Progenitor cell of endocrine pancreas (in vitro differentiated cells): ENCODE measurements at regions not wholly inside any gene's neighbourhood (a gene's known extent, or its start where the extent isn't known, plus 50 kb on each side); places are given as distances from the start of the nearest gene placed in this dataset.

Experiments
- DNase-seq: peaks from one replicate; pipeline ENCODE4 v3.0.0; 2021; ENCODE audit warnings: low spot score; ENCODE audit not compliant: unreplicated experiment
- H3K27ac Mint-ChIP-seq: 2 replicates; pipeline ENCODE4 v1.8.0; 2021; ENCODE audit warnings: mild to moderate bottlenecking, moderate library complexity, mixed read lengths
- H3K27me3 Mint-ChIP-seq: 2 replicates; pipeline ENCODE4 v1.8.0; 2021; ENCODE audit warnings: mixed read lengths
- H3K36me3 Mint-ChIP-seq: 2 replicates; pipeline ENCODE4 v1.8.0; 2022; ENCODE audit warnings: mixed read lengths; ENCODE audit not compliant: insufficient read depth
- H3K4me1 Mint-ChIP-seq: 2 replicates; pipeline ENCODE4 v1.8.0; 2021; ENCODE audit warnings: low read depth, mixed read lengths
- H3K4me3 Mint-ChIP-seq: 2 replicates; pipeline ENCODE4 v1.8.0; 2021; ENCODE audit warnings: low read depth, mild to moderate bottlenecking, moderate library complexity, mixed read lengths
- H3K9me3 Mint-ChIP-seq: 2 replicates; pipeline ENCODE4 v1.8.0; 2021; ENCODE audit warnings: low read depth, mixed read lengths
- TF ChIP-seq, protein P1 (sequence below): fragments of 200-600 bp; sonication (generic); IDR thresholded peaks from one replicate; pipeline ENCODE4 v1.5.0; 2021; ENCODE audit warnings: antibody characterized with exemption, mild to moderate bottlenecking; ENCODE audit not compliant: unreplicated experiment

DNA sequence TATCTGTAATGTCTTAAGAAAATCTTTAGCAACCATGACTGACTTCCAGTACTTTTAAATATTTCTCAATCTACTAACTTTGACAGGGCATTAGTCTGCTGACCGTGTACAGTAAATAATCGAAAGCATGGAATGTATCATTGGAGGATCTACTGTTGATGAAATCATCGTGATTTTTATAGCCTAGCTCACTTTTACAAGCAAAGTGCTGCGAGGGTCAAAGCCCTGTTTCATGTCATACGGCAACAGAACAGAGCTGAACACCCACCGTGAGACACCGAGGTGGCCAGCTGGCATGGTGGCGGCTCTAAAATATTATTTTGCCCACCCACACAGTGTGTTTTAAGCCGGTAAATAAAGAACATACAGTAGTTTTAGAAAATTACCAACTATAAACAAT is 679.3 kb downstream of the FAT4 start:
- no peak for DNase-seq

DNA sequence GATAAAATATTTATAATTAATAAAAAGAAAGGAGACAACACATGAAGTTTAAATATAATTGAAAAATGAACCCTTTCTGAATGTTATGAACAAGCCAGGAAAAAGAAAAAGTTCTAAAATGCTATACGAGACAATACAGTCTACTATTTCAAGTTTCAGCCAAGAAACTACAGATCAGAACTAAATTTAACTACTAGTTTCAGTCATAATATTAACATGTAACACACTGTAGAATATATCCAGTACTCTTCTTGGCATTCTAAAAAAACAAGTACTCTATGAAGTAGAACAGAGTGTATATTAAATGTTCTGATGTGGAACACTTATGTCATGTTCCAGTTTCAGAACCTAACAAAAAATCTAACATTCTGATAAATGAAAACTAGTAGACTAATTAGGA is 679.7 kb downstream of the FAT4 start:
- Mint-ChIP-seq H3K36me3 (no peaks in the 10 kb centered on the region), H3K4me3 (no peak overlapping the region), H3K27ac (no peak overlapping the region), H3K9me3 (no peaks in the 10 kb centered on the region), H3K4me1 (no peaks in the 10 kb centered on the region), H3K27me3 (no peaks in the 10 kb centered on the region)
- DNase-seq = no peak
- TF ChIP-seq, protein P1, sequence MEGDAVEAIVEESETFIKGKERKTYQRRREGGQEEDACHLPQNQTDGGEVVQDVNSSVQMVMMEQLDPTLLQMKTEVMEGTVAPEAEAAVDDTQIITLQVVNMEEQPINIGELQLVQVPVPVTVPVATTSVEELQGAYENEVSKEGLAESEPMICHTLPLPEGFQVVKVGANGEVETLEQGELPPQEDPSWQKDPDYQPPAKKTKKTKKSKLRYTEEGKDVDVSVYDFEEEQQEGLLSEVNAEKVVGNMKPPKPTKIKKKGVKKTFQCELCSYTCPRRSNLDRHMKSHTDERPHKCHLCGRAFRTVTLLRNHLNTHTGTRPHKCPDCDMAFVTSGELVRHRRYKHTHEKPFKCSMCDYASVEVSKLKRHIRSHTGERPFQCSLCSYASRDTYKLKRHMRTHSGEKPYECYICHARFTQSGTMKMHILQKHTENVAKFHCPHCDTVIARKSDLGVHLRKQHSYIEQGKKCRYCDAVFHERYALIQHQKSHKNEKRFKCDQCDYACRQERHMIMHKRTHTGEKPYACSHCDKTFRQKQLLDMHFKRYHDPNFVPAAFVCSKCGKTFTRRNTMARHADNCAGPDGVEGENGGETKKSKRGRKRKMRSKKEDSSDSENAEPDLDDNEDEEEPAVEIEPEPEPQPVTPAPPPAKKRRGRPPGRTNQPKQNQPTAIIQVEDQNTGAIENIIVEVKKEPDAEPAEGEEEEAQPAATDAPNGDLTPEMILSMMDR = no peak

More for the DNA sequence above, 679.3 kb downstream of the FAT4 start:
- H3K9me3 Mint-ChIP-seq = no peaks in the 10 kb centered on the region
- no peaks in the 10 kb centered on the region for H3K27me3 Mint-ChIP-seq
- H3K36me3 Mint-ChIP-seq = no peaks in the 10 kb centered on the region
- no peaks in the 10 kb centered on the region for H3K4me1 Mint-ChIP-seq
- no peak overlapping the region for H3K27ac Mint-ChIP-seq
- no peak overlapping the region for H3K4me3 Mint-ChIP-seq
- TF ChIP-seq, protein P1 = no peak

DNA sequence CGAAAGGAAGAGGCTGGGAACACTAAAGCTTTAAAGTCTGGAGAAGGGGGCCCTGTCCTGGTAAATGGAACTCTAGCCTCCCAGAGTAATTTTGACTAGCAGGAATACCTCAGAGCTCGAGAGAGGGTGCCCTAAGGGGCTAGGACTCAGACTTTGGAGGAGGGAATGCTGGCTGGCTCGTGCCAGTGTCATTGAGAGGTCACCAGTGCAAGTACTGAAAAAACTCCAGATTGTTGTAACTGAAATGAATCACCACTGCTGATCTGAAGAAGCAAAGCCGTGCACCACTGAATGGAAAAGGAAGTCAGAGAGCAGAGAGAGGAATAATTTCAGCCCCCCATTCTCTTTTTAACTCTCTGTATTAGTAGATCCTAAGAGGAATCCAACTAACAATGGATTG is 690.2 kb downstream of the FAT4 start:
- Mint-ChIP-seq H3K9me3 (peaks cover 4% of the 10 kb centered on the region), H3K36me3 (no peaks in the 10 kb centered on the region), H3K27me3 (no peaks in the 10 kb centered on the region), H3K4me1 (no peaks in the 10 kb centered on the region), H3K4me3 (no peak overlapping the region), H3K27ac (no peak overlapping the region)
- DNase-seq = no peak
- TF ChIP-seq, protein P1 = no peak

DNA sequence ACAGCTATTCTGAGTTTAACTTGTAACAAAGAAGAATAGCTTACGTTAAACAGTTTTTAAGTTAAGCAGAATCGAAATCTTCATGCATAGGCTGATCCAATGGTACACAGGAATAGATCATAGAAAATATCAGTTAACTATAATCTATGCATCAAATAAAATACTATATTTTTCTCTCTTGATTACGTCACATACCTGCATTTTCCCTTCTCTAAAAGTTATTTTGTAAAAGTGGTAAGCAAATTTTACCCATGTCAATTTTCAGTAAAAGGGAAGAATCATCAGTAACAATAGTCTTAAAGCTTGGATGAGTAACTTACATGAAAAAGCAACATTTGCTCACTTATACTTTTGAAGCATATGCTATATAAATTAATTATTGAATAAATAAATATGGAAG is 692.4 kb downstream of the FAT4 start:
- Mint-ChIP-seq H3K9me3 (peaks cover 4% of the 10 kb centered on the region), H3K4me1 (no peaks in the 10 kb centered on the region), H3K27ac (no peak overlapping the region), H3K27me3 (no peaks in the 10 kb centered on the region), H3K36me3 (no peaks in the 10 kb centered on the region), H3K4me3 (no peak overlapping the region)
- TF ChIP-seq, protein P1 = no peak
- no peak for DNase-seq

DNA sequence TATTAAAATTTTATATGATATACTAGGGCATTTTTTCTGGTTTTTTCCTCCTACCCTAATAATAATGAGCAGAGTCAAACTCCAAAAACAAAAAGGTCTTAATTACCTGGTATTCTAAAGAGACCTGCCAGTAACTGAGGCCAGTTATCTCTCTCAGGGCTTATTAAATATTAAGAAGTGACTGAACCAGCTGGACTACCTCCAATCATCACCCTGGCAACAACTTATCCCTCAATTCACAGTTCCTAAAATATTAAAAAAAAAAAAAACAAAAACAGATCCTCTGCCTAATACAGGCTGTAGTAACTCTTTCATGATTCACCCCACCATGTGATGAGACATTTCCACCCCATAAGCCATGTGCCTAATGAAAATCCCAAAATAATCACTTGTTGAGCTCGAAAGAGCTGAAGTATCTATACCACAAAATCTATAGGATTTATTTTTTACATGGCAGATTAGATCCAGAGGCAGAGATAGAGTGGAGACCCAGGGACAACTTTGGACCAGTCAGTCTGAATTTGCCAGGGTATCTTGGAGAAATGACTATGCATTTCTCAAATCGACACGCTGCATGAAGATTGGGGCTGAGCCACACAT is 698.0 kb downstream of the FAT4 start:
- H3K36me3 Mint-ChIP-seq = no peaks in the 10 kb centered on the region
- H3K4me3 Mint-ChIP-seq = no peak overlapping the region
- peaks cover 4% of the 10 kb centered on the region for H3K9me3 Mint-ChIP-seq
- TF ChIP-seq, protein P1 = no peak
- no peak for DNase-seq
- H3K4me1 Mint-ChIP-seq = no peaks in the 10 kb centered on the region
- no peak overlapping the region for H3K27ac Mint-ChIP-seq
- no peaks in the 10 kb centered on the region for H3K27me3 Mint-ChIP-seq
